Pons (tissue), 1 donor: ENCODE measurements at regions not wholly inside any gene's neighbourhood (a gene's known extent, or its start where the extent isn't known, plus 50 kb on each side); places are given as distances from the start of the nearest gene placed in this dataset.
A peak's percentile ranks its signal among the peaks of the same experiment; 100 is the strongest.

Experiments
- DNase-seq: peaks from one replicate; pipeline ENCODE4 v3.0.0-alpha.2; 2016; ENCODE audit warnings: low spot score

DNA sequence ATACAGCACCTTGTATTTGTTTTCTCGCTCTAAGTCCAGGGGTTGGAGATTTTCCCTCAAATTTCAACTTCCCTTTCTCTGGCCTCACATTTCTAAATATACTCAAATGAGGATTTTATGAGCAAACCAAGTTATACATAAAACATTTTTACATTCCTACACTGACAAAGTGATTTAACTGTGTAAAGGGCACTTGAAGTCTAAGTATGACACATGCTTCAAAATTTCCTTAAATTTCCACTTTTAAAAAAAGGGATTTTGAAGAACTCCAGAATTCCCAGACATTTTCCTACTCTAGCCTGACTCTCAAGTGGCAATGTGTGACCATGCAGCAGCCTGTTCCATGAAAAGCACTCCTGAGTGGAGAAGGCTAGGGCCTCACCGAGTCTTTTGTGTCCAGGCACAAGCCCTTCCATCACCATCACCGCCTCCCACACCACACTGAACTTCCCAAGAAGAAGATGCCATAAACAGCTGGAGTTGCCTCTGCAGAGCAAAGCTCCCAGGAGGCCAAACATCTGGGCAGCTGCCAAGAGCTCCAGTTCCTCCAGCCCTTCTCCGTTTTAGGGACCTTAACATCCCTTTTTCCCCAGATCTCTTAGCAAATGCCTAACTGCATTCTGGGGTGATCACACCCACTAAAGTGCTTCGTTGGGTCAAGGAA is 68.9 kb downstream of the NCR2 start:
- DNase-seq: no peak

DNA sequence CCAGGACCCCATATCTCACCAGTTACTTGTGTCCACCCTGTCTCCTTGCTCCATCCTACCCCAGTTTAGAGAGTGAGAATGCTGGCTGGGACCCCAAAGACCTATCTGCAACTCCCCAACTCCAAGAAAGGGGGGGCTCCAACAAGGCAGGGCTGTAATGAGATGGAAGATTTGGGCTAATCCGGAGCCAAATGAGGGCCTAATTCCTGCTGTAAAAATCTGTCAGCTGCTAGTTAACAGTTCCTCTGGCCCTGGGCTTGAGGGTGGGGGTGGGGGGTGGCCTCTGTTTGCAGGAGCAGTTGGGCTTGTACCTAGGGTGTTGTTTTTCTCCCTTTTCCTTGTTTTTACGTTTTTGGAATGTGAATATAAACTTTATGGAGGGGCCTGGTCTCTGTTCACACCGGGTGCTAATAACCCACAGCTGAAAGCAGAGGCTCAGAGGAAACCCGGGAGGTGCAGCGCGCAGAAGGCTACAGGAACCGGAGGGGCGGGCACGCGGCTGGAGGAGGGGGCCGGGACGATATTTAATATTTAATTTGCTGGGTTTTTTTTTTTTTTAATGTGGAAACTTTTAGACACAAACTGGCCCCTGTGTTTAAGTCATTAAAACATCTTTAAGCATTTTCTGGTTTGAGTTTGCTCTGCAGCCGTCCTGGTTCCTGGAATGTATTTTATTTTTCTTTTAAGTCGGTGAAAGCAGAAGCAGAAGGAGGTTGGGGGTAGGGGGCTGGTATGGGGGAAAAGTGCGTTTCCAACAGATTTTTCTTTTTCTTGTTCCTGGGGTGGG is 70.7 kb downstream of the NCR2 start:
- no peak for DNase-seq

DNA sequence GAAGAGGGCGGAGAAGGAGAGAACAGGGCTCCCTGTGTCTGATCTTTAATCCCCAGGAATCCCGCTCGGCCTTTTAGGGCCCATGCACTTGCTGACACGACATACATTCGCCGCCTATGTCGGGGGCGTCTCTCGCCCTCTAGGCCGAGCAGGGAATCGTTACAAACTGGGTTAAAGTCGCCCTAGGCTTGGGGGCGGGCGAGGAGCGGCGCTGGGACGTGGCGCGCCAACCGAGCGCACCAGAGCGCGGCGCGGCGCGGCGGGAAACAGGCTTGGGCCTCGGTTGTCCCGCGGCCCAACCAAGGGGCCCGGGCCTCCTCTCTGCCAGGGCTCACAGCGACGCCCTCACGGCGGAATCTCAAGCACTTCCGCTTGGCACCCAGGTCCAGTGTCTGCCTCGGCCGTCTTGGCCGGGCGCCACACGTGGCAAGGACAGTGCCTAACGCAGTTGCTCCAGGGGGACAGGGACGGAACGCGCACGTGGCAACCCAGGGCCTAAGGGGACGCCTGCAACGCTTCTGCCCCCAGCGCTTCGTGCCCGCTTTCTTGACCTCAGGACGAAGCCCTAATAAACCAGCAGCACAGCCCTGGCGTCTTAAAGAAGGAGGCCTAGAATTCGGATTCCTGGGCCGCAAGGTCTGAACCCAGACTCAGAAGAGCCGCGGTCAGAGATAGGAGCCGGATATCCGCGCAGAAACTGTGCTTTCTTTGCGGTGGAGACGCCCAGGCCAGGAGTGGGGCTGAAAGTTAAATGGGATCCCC is 71.5 kb downstream of the NCR2 start:
- no peak for DNase-seq

DNA sequence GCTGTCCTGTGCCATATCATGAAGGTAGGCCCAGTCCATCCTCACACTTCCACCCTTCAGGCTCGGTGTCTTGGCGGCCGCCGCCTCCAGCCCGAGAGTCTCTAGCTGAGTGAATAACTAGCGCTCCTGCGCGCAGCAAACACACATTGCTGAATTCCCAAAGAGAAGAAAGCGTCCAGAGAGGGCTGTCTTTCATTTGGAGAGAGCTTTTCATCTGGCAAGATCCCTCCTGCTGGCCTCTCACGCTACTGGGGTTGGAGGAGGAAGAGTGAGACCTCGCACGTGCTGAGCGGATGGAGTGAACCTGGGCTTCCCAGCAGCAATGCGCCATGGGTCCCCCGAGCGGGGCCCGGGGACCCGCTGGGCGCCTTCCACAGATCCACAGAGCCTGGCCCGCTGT is 73.2 kb downstream of the NCR2 start:
- no peak for DNase-seq

DNA sequence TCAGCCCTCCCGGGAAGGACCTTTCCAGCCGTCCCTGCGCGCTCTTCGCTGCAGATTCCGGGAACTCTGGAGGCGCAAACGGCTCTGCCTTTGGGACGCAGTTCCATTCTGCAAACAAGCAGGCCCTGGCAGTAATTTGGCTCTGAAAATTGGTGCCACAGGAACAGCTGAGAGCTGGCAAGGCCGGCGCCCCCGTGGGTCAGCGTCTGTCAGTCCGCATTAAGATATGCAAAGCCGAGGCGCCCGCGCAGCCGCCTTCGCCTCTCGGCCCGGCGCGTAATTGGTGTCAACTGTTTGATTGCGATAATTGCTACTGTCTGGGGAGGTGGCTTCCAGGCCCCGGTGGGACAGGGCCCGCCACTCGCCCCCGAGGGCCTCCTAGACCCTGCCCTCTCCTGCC is 73.6 kb downstream of the NCR2 start:
- DNase-seq: no peak

DNA sequence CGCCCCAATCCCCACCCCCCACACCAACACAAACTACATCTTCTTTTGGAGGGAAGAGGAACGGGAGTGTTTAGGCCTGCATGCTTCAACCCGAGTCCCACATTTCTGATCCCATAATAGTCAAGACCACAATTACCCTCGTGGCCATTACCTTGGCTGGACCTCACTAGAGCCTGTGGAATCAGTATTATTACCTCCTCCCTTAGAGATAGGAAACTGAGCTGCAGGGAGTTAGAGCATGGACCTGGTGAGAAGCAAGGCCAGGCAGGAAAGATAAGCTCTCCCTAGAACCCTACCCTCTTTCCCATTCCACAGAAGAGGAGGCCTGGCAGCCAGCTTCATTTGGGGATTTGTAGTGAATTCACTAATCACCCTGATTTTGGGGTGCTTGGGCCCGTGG is 74.1 kb downstream of the NCR2 start:
- DNase-seq: no peak

DNA sequence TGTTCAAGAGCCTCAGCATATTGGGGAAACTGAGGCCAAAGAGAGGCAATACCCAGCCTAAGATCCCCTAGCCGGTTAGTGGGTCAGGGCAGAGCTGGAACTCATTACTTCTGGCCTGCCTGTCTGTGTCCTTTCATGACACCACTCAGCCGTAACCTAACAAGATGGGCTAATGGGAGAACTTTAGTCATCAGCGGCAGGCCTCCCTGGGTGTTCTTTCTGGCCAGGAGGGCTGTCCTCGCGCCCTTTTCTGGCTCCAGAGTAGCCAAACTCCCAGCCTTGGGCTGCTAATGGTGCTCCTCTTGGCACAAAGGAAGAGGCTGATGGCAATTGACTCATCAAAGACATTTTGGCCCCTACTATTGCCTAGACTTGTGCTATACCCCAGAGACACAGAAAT is 76.6 kb downstream of the NCR2 start:
- DNase-seq: no peak

DNA sequence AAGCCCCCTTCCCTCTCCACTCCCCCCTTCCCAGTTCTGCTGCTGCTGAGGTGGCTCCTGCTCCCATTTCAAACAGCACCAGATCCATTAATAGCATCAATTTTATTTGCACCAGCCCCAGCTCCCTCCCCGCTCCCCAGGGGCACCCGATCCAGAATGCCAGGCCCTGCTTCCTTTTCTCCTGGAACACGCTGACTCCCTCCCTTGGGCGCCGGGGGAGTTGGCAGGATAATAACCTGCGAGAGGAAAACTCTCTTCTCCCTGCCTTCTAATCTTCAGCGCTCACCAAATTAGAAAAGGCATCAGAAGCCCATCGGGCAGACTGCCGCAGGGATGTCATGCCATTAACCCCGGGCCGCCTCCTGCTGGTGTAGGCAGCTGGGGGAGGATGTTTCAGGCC is 77.8 kb downstream of the NCR2 start:
- DNase-seq: no peak

DNA sequence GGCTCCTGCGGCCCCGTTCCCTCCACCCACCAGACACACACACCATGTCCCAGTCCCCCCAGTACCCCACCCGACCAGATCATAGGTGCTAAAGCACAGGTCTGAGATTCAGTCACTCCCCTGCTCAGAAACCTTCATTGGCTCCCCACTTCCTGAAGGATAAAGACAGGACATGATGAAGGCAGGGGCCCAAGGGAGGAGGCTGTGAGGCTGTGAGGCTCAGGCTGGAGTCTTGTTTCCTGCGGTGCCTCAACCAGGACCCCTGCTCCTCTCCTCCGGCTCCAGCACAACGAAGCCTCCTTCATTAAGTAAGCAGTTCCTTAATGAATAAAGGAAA is 81.1 kb downstream of the NCR2 start:
- DNase-seq: no peak

DNA sequence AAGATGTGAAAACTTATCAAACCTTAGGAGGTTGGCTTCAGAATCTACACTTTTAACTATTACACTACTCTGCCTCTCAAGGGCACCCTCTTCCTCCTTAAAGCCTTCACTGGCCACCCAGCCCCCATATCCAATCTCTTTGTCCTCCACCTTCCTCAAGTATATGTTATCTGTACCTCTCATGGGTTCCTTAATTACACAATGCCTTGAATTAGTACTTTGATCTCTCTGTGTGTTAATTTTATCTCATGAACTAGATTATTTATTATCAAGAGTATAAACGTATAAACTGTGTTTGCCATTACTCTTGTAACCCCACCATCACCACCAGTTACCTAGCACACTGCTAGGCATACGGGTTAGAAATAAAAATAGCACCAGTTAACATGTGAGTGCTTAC is 83.3 kb downstream of the NCR2 start:
- no peak for DNase-seq

DNA sequence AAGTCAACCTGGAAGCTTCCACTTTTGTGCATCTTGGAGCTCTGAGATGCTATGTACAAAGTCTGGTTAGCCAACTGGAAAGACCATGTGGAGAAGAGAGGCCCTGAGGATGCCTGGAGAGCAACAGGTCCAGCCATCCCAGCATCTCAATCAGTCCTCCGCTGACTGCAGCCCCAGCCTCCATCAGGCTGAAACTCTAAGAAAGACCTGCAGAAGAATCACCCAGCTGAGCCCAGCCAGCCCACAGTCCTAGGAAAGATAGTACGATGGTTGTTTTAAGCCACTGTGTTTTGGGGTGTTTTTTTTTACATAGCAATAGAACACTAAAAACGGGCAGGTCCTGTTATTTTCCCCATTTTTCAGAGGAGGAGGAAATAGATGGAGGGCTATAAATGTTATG is 84.0 kb downstream of the NCR2 start:
- no peak for DNase-seq

DNA sequence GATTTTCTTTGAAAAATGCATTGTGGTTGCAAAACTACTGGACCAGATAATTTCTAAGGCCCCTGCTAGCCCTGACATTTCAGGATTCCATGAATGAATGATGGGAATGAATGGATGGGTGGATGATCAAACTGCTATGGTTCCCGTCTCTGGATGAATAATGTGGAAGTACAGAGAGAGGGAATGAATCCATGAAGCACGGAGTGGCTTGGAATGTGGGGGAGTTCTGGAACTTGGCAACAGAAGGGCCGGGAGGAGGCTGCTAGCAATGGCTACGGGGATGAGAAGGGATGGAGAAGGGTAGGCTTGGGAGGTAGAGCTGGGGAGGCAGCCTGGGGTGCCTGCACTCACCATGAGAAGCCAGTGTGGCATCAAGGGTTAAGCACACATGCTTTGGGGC is 84.8 kb downstream of the NCR2 start:
- DNase-seq: no peak

DNA sequence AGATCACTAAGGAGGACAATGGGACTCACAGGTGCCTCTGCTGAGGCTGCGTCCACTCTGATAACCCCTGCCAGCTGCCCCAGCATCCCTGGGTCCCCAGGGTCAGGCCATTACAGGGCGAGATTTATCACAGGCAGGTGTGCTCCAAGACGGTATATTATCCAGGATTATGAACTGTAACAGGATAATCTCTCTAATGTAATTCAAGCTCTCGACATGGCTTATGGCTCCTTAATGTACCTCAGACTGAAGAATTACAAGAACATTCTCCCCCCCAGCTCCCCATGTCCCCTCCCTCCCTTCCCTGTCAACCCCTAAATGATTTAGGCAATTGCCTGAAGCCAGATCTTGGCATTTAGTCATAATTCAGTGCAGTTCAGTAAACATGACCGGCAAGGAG is 86.8 kb downstream of the NCR2 start:
- no peak for DNase-seq

DNA sequence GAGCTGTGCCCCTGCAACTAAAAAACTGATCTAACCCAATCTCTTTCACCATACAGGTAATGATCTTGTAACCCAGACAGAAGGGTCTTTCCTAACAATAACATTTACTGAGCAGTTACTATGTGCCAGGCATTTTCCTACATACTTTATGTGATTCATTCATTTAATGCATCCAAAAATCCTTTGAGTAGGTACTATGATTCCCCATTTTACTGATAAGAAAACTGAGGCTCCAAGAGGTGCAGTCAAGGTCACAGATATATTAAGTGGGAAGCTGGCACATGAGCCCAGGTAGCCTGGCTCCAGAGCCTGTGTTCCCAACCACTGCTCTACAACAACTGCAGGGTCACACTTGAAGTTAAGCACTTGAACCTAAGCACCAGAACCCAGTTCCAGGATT is 87.6 kb downstream of the NCR2 start:
- no peak for DNase-seq

DNA sequence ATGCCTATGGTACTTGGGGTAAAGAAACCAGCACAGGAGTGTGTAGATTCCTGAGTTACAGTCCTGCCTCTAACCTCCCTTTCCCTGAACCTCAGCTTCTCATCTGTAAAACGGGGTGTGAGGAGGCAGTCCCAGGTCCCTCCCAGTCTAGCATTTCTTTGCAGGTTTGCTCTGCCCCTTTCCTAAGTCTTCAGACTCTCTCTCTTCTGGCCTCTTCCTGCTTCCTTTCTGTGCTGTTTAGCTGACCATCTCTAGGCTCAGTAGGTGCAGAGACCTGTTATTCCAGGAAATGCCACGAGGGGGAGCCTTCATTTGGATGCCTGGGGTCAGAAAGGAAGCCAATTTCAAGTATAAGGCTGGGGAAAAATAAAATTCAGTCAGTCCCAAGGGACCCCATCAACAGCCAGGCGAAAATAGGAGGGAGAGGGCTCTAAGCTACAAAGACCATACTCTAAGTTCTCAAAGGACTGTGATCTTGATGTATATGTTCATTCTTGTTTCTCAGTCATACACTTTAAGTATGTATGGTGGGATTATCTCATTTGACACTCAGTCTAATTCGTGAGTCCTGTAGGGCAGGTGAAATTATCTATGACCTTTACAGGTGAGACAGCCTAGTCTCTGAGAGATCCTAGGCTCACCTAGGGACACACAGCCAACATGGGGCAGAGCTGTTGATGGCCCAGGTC is 89.1 kb downstream of the NCR2 start:
- DNase-seq: peak; percentile 87

DNA sequence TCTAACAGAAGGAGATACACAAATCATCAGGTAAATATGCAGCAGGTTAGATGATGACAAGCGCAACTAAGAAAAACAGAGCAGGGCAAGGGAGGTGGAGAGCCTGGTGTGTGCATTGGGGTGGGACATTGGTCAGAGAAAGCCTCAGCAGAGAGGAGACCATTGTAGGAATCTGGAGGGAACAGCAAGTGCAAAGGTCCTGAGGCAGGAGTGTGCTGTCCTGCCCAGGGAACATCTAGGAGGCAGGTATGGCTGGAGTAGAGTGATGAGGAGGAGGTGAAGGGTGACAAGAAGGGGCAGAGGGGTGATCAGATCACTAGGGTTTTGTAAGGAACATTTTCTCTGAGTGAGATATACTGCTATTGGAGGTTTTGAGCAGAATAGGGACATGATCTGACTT is 90.1 kb downstream of the NCR2 start:
- no peak for DNase-seq

DNA sequence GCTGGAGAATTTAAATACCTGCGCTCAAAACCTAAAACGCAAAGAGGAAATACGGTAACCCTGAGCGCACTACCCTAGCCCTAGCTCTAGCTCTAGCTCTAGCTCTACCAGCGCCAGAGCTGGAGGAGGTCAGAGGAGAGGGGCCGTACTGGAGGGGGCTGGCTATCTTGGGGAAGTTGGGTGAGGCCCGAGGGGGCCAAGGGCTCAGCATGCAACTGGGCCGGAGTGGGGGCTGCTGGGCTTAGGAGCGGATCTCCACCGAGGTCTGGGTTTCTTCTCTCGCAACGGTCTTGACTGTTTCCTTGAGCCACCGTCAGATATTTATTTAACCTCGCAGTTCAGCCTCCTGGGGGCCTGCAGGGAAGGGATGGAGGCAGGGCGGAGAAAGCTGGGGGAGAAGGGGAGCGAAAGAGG is 91.0 kb downstream of the NCR2 start:
- no peak for DNase-seq

DNA sequence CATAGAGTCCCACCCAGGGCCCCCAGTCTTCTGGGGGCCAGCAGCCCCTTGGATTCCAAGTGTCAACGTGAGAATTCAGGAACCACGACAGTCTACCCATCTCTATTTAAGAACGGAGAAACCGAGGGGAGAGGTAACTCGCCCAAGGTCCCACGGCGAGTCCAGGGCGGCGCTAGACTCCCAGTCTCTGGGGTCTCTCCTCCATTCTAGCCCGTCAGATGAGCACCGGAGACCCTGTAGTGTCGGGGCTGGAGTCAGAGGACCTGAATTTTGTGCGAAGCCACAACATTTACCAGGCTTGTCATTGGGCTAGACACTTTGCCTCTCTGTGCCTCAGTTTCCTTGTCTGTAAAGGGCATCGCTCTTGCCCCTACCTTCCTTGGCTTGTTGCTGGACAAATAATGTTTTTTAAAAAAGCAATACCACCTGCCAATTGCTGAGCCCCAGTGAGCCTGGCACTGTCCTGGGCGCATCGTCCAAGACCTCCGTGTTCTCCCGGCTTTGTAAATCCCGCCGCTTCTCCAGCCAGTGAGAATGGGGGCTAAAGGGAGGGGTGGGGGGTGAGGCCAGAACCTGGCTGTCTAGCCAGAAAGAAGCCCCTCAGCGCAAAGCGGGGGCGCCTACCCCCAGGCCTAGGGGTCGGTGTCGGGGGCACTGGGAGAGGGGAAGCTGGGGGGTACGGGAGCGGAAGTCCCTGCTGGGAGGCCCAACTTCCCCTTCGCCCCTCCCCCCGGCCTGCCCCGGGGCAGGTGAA is 91.7 kb downstream of the NCR2 start:
- no peak for DNase-seq

DNA sequence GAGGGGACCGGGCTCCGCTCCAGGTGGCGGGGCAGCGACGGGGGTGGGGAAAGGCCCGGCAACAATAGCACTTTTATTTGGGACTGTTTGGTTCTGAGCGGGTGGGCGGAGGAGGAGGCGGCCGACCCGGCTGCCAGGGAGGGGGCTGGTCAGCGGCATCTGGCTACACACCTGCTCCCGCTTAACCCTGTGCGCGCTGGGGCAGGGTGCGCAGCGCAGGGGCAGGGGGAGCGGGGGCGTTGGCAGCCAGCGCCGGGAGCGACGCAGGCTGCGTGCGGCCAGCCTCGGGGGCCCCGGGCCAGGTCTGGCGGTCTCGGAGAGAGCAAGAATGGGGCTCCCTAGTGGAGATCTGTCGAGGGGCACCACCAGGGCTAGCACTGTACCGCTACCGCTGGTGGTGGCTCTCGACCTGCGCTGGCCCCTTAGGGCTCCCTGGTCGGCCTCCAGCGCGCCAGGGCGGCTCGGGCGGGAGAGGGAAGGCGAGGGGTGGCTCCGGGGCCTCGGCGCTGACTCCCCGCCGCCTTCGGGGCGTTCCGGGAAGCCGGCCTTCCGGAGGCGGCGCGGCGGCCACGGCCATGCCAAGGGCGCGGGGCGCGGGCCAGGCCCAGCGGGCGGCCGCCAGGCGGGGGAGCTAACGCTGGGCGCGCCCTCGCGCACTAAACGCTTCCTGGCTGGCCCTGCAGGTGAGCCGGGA is 92.4 kb downstream of the NCR2 start:
- peak; percentile 45 for DNase-seq

DNA sequence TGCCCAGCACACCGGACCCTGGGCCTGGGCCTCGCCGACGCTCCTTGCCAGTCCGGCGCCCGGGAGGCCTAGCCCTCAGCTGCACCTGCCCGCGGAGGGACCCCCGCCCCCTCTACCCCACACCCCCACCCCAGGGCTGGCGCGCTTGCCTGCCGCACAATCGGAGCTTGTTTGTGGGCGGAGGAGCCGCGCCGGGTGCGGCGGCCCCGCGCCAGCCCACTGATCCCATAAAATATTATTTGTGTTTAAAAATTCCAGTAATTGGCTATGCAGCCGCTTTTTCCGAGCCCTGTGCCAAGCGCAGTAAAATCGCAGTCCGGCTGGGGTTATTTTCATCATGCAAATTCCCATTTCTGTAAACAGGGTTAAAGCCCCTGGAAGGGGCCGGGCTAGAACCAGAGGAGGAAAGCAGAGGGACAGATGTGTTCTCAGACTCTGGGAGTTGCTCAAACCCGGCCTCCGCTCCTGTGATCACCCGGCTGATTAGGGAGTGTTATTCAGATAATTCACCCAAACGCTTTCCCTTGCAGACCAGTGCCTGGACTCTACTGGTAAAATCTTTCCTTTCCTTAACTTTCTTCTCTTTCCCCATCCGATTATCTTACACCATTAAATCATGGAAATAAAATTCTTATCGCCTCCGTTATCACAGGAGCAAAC is 93.1 kb downstream of the NCR2 start:
- no peak for DNase-seq

DNA sequence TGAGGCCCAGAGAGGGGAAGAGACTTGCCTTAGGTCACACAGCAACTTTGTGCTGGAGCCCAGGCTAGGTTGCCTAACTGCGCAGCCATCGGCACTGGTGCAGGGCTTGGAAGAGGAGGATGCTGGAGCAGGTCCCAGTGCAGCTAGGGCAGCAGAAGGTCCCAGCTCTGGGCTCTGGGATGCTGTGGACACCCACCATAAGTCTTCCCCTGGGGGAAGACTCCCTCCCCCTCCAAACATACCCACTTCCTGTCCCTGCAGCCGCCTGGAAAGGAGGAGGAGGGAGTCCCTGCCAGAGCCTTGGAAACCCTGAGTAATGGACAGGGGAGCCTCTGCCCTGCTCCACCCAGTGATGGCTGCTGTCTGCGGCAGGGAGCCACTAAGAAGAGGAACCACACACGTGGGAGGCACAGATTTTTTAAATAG is 93.6 kb downstream of the NCR2 start:
- no peak for DNase-seq
